ENCODE measurements at regions not wholly inside any gene's neighbourhood (a gene's known extent, or its start where the extent isn't known, plus 50 kb on each side); places are given as distances from the start of the nearest gene placed in this dataset.

DNA sequence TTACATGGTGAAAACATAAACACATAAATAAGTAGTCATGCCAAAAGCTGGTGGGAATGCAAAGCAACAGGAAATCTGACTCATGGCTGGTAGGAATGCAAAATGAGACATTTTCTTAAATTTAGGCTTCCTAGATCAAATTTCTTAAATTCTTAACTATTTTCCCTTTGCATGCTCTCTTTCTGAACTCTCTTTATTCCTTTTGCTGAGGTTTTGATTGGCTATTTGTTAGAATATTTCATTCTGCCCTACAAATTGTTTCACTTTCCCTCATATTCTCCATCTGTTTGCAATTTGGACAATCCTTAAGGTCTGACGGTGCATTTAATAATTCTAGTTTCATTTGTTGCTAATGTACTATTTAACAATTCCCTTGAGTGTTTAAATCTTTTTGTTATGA lies 437.5 kb upstream of the RGS17 start:
- TF ChIP-seq, protein P1, sequence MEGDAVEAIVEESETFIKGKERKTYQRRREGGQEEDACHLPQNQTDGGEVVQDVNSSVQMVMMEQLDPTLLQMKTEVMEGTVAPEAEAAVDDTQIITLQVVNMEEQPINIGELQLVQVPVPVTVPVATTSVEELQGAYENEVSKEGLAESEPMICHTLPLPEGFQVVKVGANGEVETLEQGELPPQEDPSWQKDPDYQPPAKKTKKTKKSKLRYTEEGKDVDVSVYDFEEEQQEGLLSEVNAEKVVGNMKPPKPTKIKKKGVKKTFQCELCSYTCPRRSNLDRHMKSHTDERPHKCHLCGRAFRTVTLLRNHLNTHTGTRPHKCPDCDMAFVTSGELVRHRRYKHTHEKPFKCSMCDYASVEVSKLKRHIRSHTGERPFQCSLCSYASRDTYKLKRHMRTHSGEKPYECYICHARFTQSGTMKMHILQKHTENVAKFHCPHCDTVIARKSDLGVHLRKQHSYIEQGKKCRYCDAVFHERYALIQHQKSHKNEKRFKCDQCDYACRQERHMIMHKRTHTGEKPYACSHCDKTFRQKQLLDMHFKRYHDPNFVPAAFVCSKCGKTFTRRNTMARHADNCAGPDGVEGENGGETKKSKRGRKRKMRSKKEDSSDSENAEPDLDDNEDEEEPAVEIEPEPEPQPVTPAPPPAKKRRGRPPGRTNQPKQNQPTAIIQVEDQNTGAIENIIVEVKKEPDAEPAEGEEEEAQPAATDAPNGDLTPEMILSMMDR (IDR thresholded peaks at IDR 0.05; ENCODE audit: control extremely low read depth in 1 of 3, insufficient read depth in 1 of 3, low read depth in 1 of 3, low read length in 3 of 3), result no peak
- TF ChIP-seq SUZ12 (IDR thresholded peaks at IDR 0.05; ENCODE audit: low read length) (no peak), POLR2A (IDR thresholded peaks at IDR 0.05; ENCODE audit: control extremely low read depth in 1 of 2, low read depth in 2 of 2, low read length in 2 of 2) (no peak), CBX8 (IDR thresholded peaks at IDR 0.05; ENCODE audit: borderline replicate concordance, low read depth, low read length) (no peak), TAF1 (IDR thresholded peaks at IDR 0.05; ENCODE audit: low read depth, low read length) (no peak), ZNF274 (IDR thresholded peaks at IDR 0.05; ENCODE audit: borderline replicate concordance, extremely low read depth, low read length) (no peak), EZH2 (IDR thresholded peaks at IDR 0.05; ENCODE audit: low read depth, low read length, severe bottlenecking) (no peak), RXRA (IDR thresholded peaks at IDR 0.05; ENCODE audit: insufficient read depth, low read depth, low read length) (no peak), CREB1 (IDR thresholded peaks at IDR 0.05) (no peak), EP300 (IDR thresholded peaks at IDR 0.05; ENCODE audit: borderline replicate concordance in 1 of 2, low read depth in 2 of 2, low read length in 2 of 2) (no peak), CEBPB (IDR thresholded peaks at IDR 0.05; ENCODE audit: low read depth, low read length) (no peak), SP1 (IDR thresholded peaks at IDR 0.05; ENCODE audit: low read depth, low read length) (no peak), POLR2AphosphoS5 (IDR thresholded peaks at IDR 0.05; ENCODE audit: low read depth, low read length) (no peak)
